ENCODE measurements at regions not wholly inside any gene's neighbourhood (a gene's known extent, or its start where the extent isn't known, plus 50 kb on each side); places are given as distances from the start of the nearest gene placed in this dataset.

GRCh38 chr1:208515129-208515528 lies 270.9 kb upstream of the PLXNA2 start:
- no peak overlapping the region for H3K4me3 ChIP-seq (ENCODE audit: low read depth, low read length)
- no peak for TF ChIP-seq ZNF623 (tag by site-specific recombination; IDR thresholded peaks at IDR 0.05)
- no peak for TF ChIP-seq TRIM28 (IDR thresholded peaks at IDR 0.05; ENCODE audit: borderline replicate concordance, low read length)
- no peak for TF ChIP-seq ZNF140 (tag by site-specific recombination; IDR thresholded peaks at IDR 0.05)
- no peak for TF ChIP-seq ZNF626 (tag by site-specific recombination; IDR thresholded peaks at IDR 0.05)
- TF ChIP-seq ZNF670 (tag by site-specific recombination; IDR thresholded peaks at IDR 0.05; ENCODE audit: low read depth), result no peak
- no peak for TF ChIP-seq ZNF132 (tag by site-specific recombination; IDR thresholded peaks at IDR 0.05; ENCODE audit: borderline replicate concordance)
- TF ChIP-seq MEIS1 (CRISPR knock-in tag; IDR thresholded peaks at IDR 0.05; ENCODE audit: borderline replicate concordance), result no peak
- TF ChIP-seq ZNF37A (tag by site-specific recombination; IDR thresholded peaks at IDR 0.05), result no peak
- TF ChIP-seq ZNF24 (tag by site-specific recombination; IDR thresholded peaks at IDR 0.05), result no peak
- no peak for TF ChIP-seq ZNF404 (tag by site-specific recombination; IDR thresholded peaks at IDR 0.05)
- no peak for TF ChIP-seq ZNF549 (tag by site-specific recombination; IDR thresholded peaks at IDR 0.05)
- no peak for TF ChIP-seq PRDM1 (tag by site-specific recombination; IDR thresholded peaks at IDR 0.05)
- TF ChIP-seq HOXA7 (CRISPR knock-in tag; IDR thresholded peaks at IDR 0.05; ENCODE audit: borderline replicate concordance), result no peak
- TF ChIP-seq, protein P1, sequence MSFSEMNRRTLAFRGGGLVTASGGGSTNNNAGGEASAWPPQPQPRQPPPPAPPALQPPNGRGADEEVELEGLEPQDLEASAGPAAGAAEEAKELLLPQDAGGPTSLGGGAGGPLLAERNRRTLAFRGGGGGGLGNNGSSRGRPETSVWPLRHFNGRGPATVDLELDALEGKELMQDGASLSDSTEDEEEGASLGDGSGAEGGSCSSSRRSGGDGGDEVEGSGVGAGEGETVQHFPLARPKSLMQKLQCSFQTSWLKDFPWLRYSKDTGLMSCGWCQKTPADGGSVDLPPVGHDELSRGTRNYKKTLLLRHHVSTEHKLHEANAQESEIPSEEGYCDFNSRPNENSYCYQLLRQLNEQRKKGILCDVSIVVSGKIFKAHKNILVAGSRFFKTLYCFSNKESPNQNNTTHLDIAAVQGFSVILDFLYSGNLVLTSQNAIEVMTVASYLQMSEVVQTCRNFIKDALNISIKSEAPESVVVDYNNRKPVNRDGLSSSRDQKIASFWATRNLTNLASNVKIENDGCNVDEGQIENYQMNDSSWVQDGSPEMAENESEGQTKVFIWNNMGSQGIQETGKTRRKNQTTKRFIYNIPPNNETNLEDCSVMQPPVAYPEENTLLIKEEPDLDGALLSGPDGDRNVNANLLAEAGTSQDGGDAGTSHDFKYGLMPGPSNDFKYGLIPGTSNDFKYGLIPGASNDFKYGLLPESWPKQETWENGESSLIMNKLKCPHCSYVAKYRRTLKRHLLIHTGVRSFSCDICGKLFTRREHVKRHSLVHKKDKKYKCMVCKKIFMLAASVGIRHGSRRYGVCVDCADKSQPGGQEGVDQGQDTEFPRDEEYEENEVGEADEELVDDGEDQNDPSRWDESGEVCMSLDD (tag by site-specific recombination; IDR thresholded peaks at IDR 0.05), result no peak
- TF ChIP-seq ZNF777 (tag by site-specific recombination; IDR thresholded peaks at IDR 0.05; ENCODE audit: borderline replicate concordance), result no peak
- TF ChIP-seq ZNF114 (tag by site-specific recombination; IDR thresholded peaks at IDR 0.05), result no peak
- ChIA-PET CTCF (no interaction called here), POLR2A (no interaction called here)
- no peak overlapping the region for H3K27ac ChIP-seq (ENCODE audit: extremely low read depth, low read depth, low read length)
- H3K36me3 ChIP-seq (ENCODE audit: control insufficient read depth in 2 of 2, insufficient read depth in 1 of 2, low read length in 2 of 2), result no peaks in the 10 kb centered on the region
- no peaks in the 10 kb centered on the region for H3K9me3 ChIP-seq (ENCODE audit: control insufficient read depth, insufficient read depth, low read depth, low read length)
- H3K4me1 ChIP-seq (ENCODE audit: control insufficient read depth, insufficient read depth, low read length), result no peaks in the 10 kb centered on the region

GRCh38 chr1:208516780-208517179 lies 272.6 kb upstream of the PLXNA2 start:
- Histone ChIP-seq H3K27ac (ENCODE audit: extremely low read depth, low read depth, low read length) (no peak overlapping the region), H3K4me1 (ENCODE audit: control insufficient read depth, insufficient read depth, low read length) (peaks cover 2% of the 10 kb centered on the region; the same call in 1 of the 2 replicates), H3K36me3 (ENCODE audit: control insufficient read depth in 2 of 2, insufficient read depth in 1 of 2, low read length in 2 of 2) (no peaks in the 10 kb centered on the region), H3K9me3 (ENCODE audit: control insufficient read depth, insufficient read depth, low read depth, low read length) (no peaks in the 10 kb centered on the region), H3K4me3 (ENCODE audit: low read depth, low read length) (no peak overlapping the region)
- no peak for TF ChIP-seq ZNF621 (tag by site-specific recombination; IDR thresholded peaks at IDR 0.05)
- TF ChIP-seq GLIS2 (tag by site-specific recombination; IDR thresholded peaks at IDR 0.05), result no peak
- TF ChIP-seq BCL11A (tag by site-specific recombination; IDR thresholded peaks at IDR 0.05; ENCODE audit: low read depth), result no peak
- TF ChIP-seq ZNF585B (tag by site-specific recombination; IDR thresholded peaks at IDR 0.05), result no peak
- TF ChIP-seq, protein P2, sequence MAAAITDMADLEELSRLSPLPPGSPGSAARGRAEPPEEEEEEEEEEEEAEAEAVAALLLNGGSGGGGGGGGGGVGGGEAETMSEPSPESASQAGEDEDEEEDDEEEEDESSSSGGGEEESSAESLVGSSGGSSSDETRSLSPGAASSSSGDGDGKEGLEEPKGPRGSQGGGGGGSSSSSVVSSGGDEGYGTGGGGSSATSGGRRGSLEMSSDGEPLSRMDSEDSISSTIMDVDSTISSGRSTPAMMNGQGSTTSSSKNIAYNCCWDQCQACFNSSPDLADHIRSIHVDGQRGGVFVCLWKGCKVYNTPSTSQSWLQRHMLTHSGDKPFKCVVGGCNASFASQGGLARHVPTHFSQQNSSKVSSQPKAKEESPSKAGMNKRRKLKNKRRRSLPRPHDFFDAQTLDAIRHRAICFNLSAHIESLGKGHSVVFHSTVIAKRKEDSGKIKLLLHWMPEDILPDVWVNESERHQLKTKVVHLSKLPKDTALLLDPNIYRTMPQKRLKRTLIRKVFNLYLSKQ (tag by site-specific recombination; IDR thresholded peaks at IDR 0.05; ENCODE audit: borderline replicate concordance), result no peak
- TF ChIP-seq ZNF341 (tag by site-specific recombination; IDR thresholded peaks at IDR 0.05; ENCODE audit: low read depth), result no peak
- no peak for TF ChIP-seq MEIS1 (CRISPR knock-in tag; IDR thresholded peaks at IDR 0.05; ENCODE audit: borderline replicate concordance)
- no peak for TF ChIP-seq ZNF19 (tag by site-specific recombination; IDR thresholded peaks at IDR 0.05; ENCODE audit: low read depth)
- TF ChIP-seq ATF2 (tag by site-specific recombination; IDR thresholded peaks at IDR 0.05; ENCODE audit: low read depth), result no peak
- no peak for TF ChIP-seq KLF9 (tag by site-specific recombination; IDR thresholded peaks at IDR 0.05; ENCODE audit: low read depth)
- TF ChIP-seq ZEB2 (tag by site-specific recombination; IDR thresholded peaks at IDR 0.05), result no peak
- CTCF ChIA-PET, result no interaction called here
- POLR2A ChIA-PET, result interaction anchor here (0.6 kb wide), 1 partner anchor 263 kb away, joined by 11 read pairs; no protein-coding TSS in a partner anchor
